HAP-1 (cell line): ENCODE measurements at regions not wholly inside any gene's neighbourhood (a gene's known extent, or its start where the extent isn't known, plus 50 kb on each side); places are given as distances from the start of the nearest gene placed in this dataset.

Experiments used
- DNase-seq, 2 experiments: peaks; one replicate each; pipeline ENCODE4 v3.0.0-alpha.2; 2016 to 2020; ENCODE audit warnings: low spot score in 2 of 2
- H3K27me3 ChIP-seq: fragments of 250-450 bp; sonication (Bioruptor Pico); 2 replicates; pipeline ENCODE4 v1.5.1; 2020; ENCODE audit warnings: low read depth, mild to moderate bottlenecking, moderate library complexity
- H3K36me3 ChIP-seq: fragments of 250-450 bp; sonication (Bioruptor Pico); replicated peaks from 2 replicates; pipeline ENCODE4 v1.5.1; 2020; ENCODE audit warnings: mild to moderate bottlenecking
- H3K4me1 ChIP-seq: fragments of 250-450 bp; sonication (Bioruptor Pico); 2 replicates; pipeline ENCODE4 v1.5.1; 2020; ENCODE audit warnings: mild to moderate bottlenecking
- H3K4me3 ChIP-seq: fragments of 250-450 bp; sonication (Bioruptor Pico); 2 replicates; pipeline ENCODE4 v1.5.1; 2020; ENCODE audit warnings: mild to moderate bottlenecking, moderate library complexity
- H3K9me3 ChIP-seq: fragments of 250-450 bp; sonication (Bioruptor Pico); 2 replicates; pipeline ENCODE4 v1.5.1; 2020; ENCODE audit warnings: mild to moderate bottlenecking, moderate library complexity
- in situ Hi-C: fragments of 300-500 bp; cut with MboI; formaldehyde crosslinking; loops from 3 replicates; pipeline ENCODE4 v1.14.3; 2020; ENCODE audit warnings: low sequenced_read_pairs, inconsistent platforms, mixed read lengths

GRCh38 chr6:23403460-23403859 is 722.6 kb upstream of the NRSN1 start:
- in situ Hi-C loops: no loop called here
- no peaks in the 10 kb centered on the region for H3K36me3 ChIP-seq
- no peaks in the 10 kb centered on the region for H3K4me1 ChIP-seq
- no peak for DNase-seq
- H3K4me3 ChIP-seq: no peak overlapping the region
- no peaks in the 10 kb centered on the region for H3K27me3 ChIP-seq
- H3K9me3 ChIP-seq: no peaks in the 10 kb centered on the region; the same call in none of the 2 replicates

GRCh38 chr6:23409531-23409930 is 716.5 kb upstream of the NRSN1 start:
- no peak overlapping the region for H3K4me3 ChIP-seq
- H3K36me3 ChIP-seq: no peaks in the 10 kb centered on the region
- no peaks in the 10 kb centered on the region for H3K27me3 ChIP-seq
- in situ Hi-C loops: no loop called here
- no peaks in the 10 kb centered on the region for H3K9me3 ChIP-seq
- no peak for DNase-seq
- no peaks in the 10 kb centered on the region for H3K4me1 ChIP-seq

- Histone ChIP-seq H3K36me3 (no peaks in the 10 kb centered on the region), H3K4me1 (no peaks in the 10 kb centered on the region), H3K4me3 (no peak overlapping the region), H3K9me3 (no peaks in the 10 kb centered on the region), H3K27me3 (no peaks in the 10 kb centered on the region)
- DNase-seq: no peak
- in situ Hi-C loops: no loop called here
Measured at GRCh38 chr6:23410439-23410838, 715.6 kb upstream of the NRSN1 start.

GRCh38 chr6:23412770-23413169 is 713.2 kb upstream of the NRSN1 start:
- H3K4me3 ChIP-seq: no peak overlapping the region
- H3K9me3 ChIP-seq: no peaks in the 10 kb centered on the region
- no peak for DNase-seq
- in situ Hi-C loops: no loop called here
- H3K36me3 ChIP-seq: no peaks in the 10 kb centered on the region
- no peaks in the 10 kb centered on the region for H3K27me3 ChIP-seq
- H3K4me1 ChIP-seq: no peaks in the 10 kb centered on the region

GRCh38 chr6:23413327-23414050 is 712.5 kb upstream of the NRSN1 start:
- no peaks in the 10 kb centered on the region for H3K4me1 ChIP-seq
- DNase-seq: no peak
- H3K36me3 ChIP-seq: no peaks in the 10 kb centered on the region
- in situ Hi-C loops: no loop called here
- H3K4me3 ChIP-seq: no peak overlapping the region
- no peaks in the 10 kb centered on the region for H3K9me3 ChIP-seq
- H3K27me3 ChIP-seq: no peaks in the 10 kb centered on the region

GRCh38 chr6:23414051-23414445 is 712.0 kb upstream of the NRSN1 start:
- DNase-seq: peak in 1 of 2 experiments; percentile 20
- Histone ChIP-seq H3K4me1 (no peaks in the 10 kb centered on the region), H3K9me3 (no peaks in the 10 kb centered on the region), H3K36me3 (no peaks in the 10 kb centered on the region), H3K27me3 (no peaks in the 10 kb centered on the region), H3K4me3 (no peak overlapping the region)
- in situ Hi-C loops: no loop called here

- Histone ChIP-seq H3K36me3 (no peaks in the 10 kb centered on the region), H3K4me1 (no peaks in the 10 kb centered on the region), H3K4me3 (no peak overlapping the region), H3K9me3 (no peaks in the 10 kb centered on the region), H3K27me3 (no peaks in the 10 kb centered on the region)
- in situ Hi-C loops: no loop called here
- DNase-seq: no peak
Measured at GRCh38 chr6:23414922-23415321, 711.1 kb upstream of the NRSN1 start.

- DNase-seq: no peak
- no peaks in the 10 kb centered on the region for H3K9me3 ChIP-seq
- no peak overlapping the region for H3K4me3 ChIP-seq
- no peaks in the 10 kb centered on the region for H3K36me3 ChIP-seq
- no peaks in the 10 kb centered on the region for H3K27me3 ChIP-seq
- H3K4me1 ChIP-seq: no peaks in the 10 kb centered on the region
- in situ Hi-C loops: no loop called here
Measured at GRCh38 chr6:23415819-23416427, 710.1 kb upstream of the NRSN1 start.

GRCh38 chr6:23417133-23417532 is 708.9 kb upstream of the NRSN1 start:
- H3K4me3 ChIP-seq: no peak overlapping the region
- no peaks in the 10 kb centered on the region for H3K27me3 ChIP-seq
- DNase-seq: no peak
- in situ Hi-C loops: no loop called here
- H3K4me1 ChIP-seq: no peaks in the 10 kb centered on the region
- no peaks in the 10 kb centered on the region for H3K9me3 ChIP-seq
- no peaks in the 10 kb centered on the region for H3K36me3 ChIP-seq

GRCh38 chr6:23418095-23418494 is 707.9 kb upstream of the NRSN1 start:
- DNase-seq: no peak
- Histone ChIP-seq H3K27me3 (no peaks in the 10 kb centered on the region), H3K36me3 (no peaks in the 10 kb centered on the region), H3K4me1 (no peaks in the 10 kb centered on the region), H3K9me3 (no peaks in the 10 kb centered on the region), H3K4me3 (no peak overlapping the region)
- in situ Hi-C loops: no loop called here

GRCh38 chr6:23419046-23419445 is 707.0 kb upstream of the NRSN1 start:
- H3K4me1 ChIP-seq: no peaks in the 10 kb centered on the region
- no peak overlapping the region for H3K4me3 ChIP-seq
- no peak for DNase-seq
- H3K9me3 ChIP-seq: no peaks in the 10 kb centered on the region
- in situ Hi-C loops: no loop called here
- no peaks in the 10 kb centered on the region for H3K36me3 ChIP-seq
- no peaks in the 10 kb centered on the region for H3K27me3 ChIP-seq

- in situ Hi-C loops: no loop called here
- H3K4me3 ChIP-seq: no peak overlapping the region
- no peaks in the 10 kb centered on the region for H3K36me3 ChIP-seq
- no peak for DNase-seq
- H3K27me3 ChIP-seq: no peaks in the 10 kb centered on the region
- no peaks in the 10 kb centered on the region for H3K9me3 ChIP-seq
- no peaks in the 10 kb centered on the region for H3K4me1 ChIP-seq
Measured at GRCh38 chr6:23420659-23421350, 705.2 kb upstream of the NRSN1 start.

GRCh38 chr6:23424584-23424983 is 701.4 kb upstream of the NRSN1 start:
- no peaks in the 10 kb centered on the region for H3K27me3 ChIP-seq
- DNase-seq: no peak
- H3K4me1 ChIP-seq: no peaks in the 10 kb centered on the region
- no peaks in the 10 kb centered on the region for H3K36me3 ChIP-seq
- no peak overlapping the region for H3K4me3 ChIP-seq
- in situ Hi-C loops: no loop called here
- H3K9me3 ChIP-seq: no peaks in the 10 kb centered on the region

- no peaks in the 10 kb centered on the region for H3K9me3 ChIP-seq
- no peak for DNase-seq
- no peaks in the 10 kb centered on the region for H3K27me3 ChIP-seq
- no peaks in the 10 kb centered on the region for H3K4me1 ChIP-seq
- no peak overlapping the region for H3K4me3 ChIP-seq
- in situ Hi-C loops: no loop called here
- no peaks in the 10 kb centered on the region for H3K36me3 ChIP-seq
Measured at GRCh38 chr6:23435126-23435525, 690.9 kb upstream of the NRSN1 start.
